ENCODE measurements at regions not wholly inside any gene's neighbourhood (a gene's known extent, or its start where the extent isn't known, plus 50 kb on each side); places are given as distances from the start of the nearest gene placed in this dataset.

- H3K27me3 ChIP-seq = peaks cover 4% of the 10 kb centered on the region
- no peaks in the 10 kb centered on the region for H3K4me1 ChIP-seq (replicated peaks in 1 of 2)
- peak in 1 of 7 donors; percentile 17 for DNase-seq
These were observed 1340.9 kb downstream of the TBC1D22A start for GRCh38 chr22:48103126-48103875.

GRCh38 chr22:48102581-48102980 is 1340.1 kb downstream of the TBC1D22A start:
- peak in 1 of 7 donors; percentile 25 for DNase-seq
- TF ChIP-seq CTCF (IDR thresholded peaks at IDR 0.05) (no peak), POLR2A (IDR thresholded peaks at IDR 0.05) (no peak)
- Histone ChIP-seq H3K27me3 (peaks cover 9% of the 10 kb centered on the region), H3K4me3 (no peak overlapping the region), H3K4me1 (replicated peaks in 1 of 2) (no peaks in the 10 kb centered on the region), H3K9me3 (replicated peaks in 1 of 3) (no peaks in the 10 kb centered on the region), H3K27ac (no peak overlapping the region), H3K36me3 (replicated peaks in 1 of 2) (no peaks in the 10 kb centered on the region)
- intact Hi-C loops (cut with DNase I) = no loop called here
- WGBS, 4 donors = 73 to 87% (median 86%) methylated on average over 2 to 5 of the region's 5 CpGs

More at GRCh38 chr22:48103126-48103875, 1340.9 kb downstream of the TBC1D22A start:
- Histone ChIP-seq H3K4me3 (no peak overlapping the region), H3K36me3 (replicated peaks in 1 of 2) (no peaks in the 10 kb centered on the region), H3K9me3 (replicated peaks in 1 of 3) (no peaks in the 10 kb centered on the region), H3K27ac (no peak overlapping the region)
- WGBS, 4 donors = 56 to 63% (median 59%) methylated on average over 21 to 24 of the region's 24 CpGs
- intact Hi-C loops (cut with DNase I) = no loop called here
- no peak for TF ChIP-seq CTCF (IDR thresholded peaks at IDR 0.05)
- no peak for TF ChIP-seq POLR2A (IDR thresholded peaks at IDR 0.05)

GRCh38 chr22:48101704-48102103 is 1339.3 kb downstream of the TBC1D22A start:
- no peak overlapping the region for H3K4me3 ChIP-seq
- H3K9me3 ChIP-seq (replicated peaks in 1 of 3) = no peaks in the 10 kb centered on the region
- WGBS, 4 donors = 93 to 95% (median 94%) methylated on average over 3 to 8 of the region's 8 CpGs
- H3K27ac ChIP-seq = no peak overlapping the region
- no peaks in the 10 kb centered on the region for H3K4me1 ChIP-seq (replicated peaks in 1 of 2)
- TF ChIP-seq CTCF (IDR thresholded peaks at IDR 0.05) (no peak), POLR2A (IDR thresholded peaks at IDR 0.05) (no peak)
- peaks cover 7% of the 10 kb centered on the region for H3K27me3 ChIP-seq
- peak in 2 of 7 donors; percentile 5 to 34 for DNase-seq
- intact Hi-C loops (cut with DNase I) = no loop called here
- no peaks in the 10 kb centered on the region for H3K36me3 ChIP-seq (replicated peaks in 1 of 2)

GRCh38 chr22:48100685-48101417 is 1338.4 kb downstream of the TBC1D22A start:
- peaks cover 7% of the 10 kb centered on the region for H3K27me3 ChIP-seq

More at GRCh38 chr22:48100685-48101417, 1338.4 kb downstream of the TBC1D22A start:
- H3K27ac ChIP-seq = no peak overlapping the region
- peak in 2 of 7 donors; percentile 6 to 14 for DNase-seq
- TF ChIP-seq POLR2A (IDR thresholded peaks at IDR 0.05) = no peak
- TF ChIP-seq CTCF (IDR thresholded peaks at IDR 0.05) = no peak
- H3K4me3 ChIP-seq = no peak overlapping the region
- no peaks in the 10 kb centered on the region for H3K4me1 ChIP-seq (replicated peaks in 1 of 2)
- intact Hi-C loops (cut with DNase I) = no loop called here
- no peaks in the 10 kb centered on the region for H3K36me3 ChIP-seq (replicated peaks in 1 of 2)
- WGBS, 4 donors = 79 to 88% (median 84%) methylated on average over 14 of the region's 14 CpGs
- H3K9me3 ChIP-seq (replicated peaks in 1 of 3) = no peaks in the 10 kb centered on the region

Measured in adrenal gland (tissue), 9 donors.